ENCODE measurements at regions not wholly inside any gene's neighbourhood (a gene's known extent, or its start where the extent isn't known, plus 50 kb on each side); places are given as distances from the start of the nearest gene placed in this dataset.

DNA sequence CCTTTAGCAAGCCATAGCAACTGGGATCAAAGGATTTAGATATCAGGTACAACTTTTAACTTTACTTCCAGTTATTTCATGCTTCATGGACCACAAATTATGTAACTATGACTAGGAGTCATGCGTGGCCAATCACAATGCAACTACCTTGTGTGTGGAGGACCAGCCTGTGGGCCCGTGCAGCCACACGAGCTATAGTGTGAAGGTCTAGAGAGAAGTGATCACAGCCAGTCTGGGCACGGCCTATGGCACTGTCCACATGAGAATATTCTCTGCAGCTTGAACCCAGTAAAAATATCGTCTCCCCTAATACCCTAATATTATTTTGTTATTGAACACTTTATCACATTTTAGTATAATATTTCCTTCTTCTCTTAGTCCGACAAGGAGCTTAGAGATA is 464.9 kb upstream of the MIR17HG start:
- no peak for TF ChIP-seq ZNF274 (IDR thresholded peaks at IDR 0.05; ENCODE audit: low read depth, low read length)
- TF ChIP-seq YY1 (IDR thresholded peaks at IDR 0.05; ENCODE audit: insufficient read depth, insufficient read length): no peak
- no peak for TF ChIP-seq SUZ12 (IDR thresholded peaks at IDR 0.05; ENCODE audit: extremely low read depth, insufficient read depth, insufficient read length)
